CD4-positive, alpha-beta T cell (primary cell): ENCODE measurements at regions not wholly inside any gene's neighbourhood (a gene's known extent, or its start where the extent isn't known, plus 50 kb on each side); places are given as distances from the start of the nearest gene placed in this dataset.

Experiments used
- ATAC-seq: fragments of 200-7000 bp; cut with Tn5 transposase; one replicate; pipeline ENCODE4 v1.10.0; 2022; ENCODE audit warnings: mild to moderate bottlenecking; ENCODE audit not compliant: poor library complexity
- CTCF ChIA-PET: fragments of 350-600 bp; sonication (Branson Sonifier 250); formaldehyde crosslinking; loops from one replicate; lab custom pipeline; 2021; ENCODE audit warnings: antibody characterized with exemption, inconsistent platforms; lab: Charles Lee
- POLR2A ChIA-PET: fragments of 350-600 bp; sonication (Branson Sonifier 250); formaldehyde crosslinking; loops from one replicate; lab custom pipeline; 2021; ENCODE audit warnings: antibody characterized with exemption, inconsistent platforms; lab: Charles Lee
- DNase-seq, 14 experiments: peaks; one replicate each; pipeline ENCODE4 v3.0.0-alpha.2; 2013 to 2020; ENCODE audit warnings: mixed read lengths in 2 of 14
- H3K27ac ChIP-seq, 2 donors: one replicate each; pipeline versions ENCODE4 v1.5.1 to v1.7.0; 2013; ENCODE audit warnings: low read length in 2 of 2, low read depth in 1 of 2, mild to moderate bottlenecking in 1 of 2
- H3K27me3 ChIP-seq, 2 experiments: 1 replicate in 1 of 2; 2 replicates in 1 of 2; pipeline versions ENCODE4 v1.6.1 to v1.7.0; 2013; ENCODE audit warnings: low read length in 2 of 2, control low read depth in 1 of 2, mild to moderate bottlenecking in 1 of 2, moderate library complexity in 1 of 2; ENCODE audit not compliant: insufficient read depth in 2 of 2, control insufficient read depth in 1 of 2
- H3K36me3 ChIP-seq: one replicate; pipeline ENCODE4 v1.6.1; 2013; ENCODE audit warnings: low read length, control low read depth; ENCODE audit not compliant: insufficient read depth
- H3K4me1 ChIP-seq: one replicate; pipeline ENCODE4 v1.6.1; 2013; ENCODE audit warnings: low read length, control low read depth; ENCODE audit not compliant: insufficient read depth
- H3K4me3 ChIP-seq: one replicate; pipeline ENCODE4 v1.5.1; 2013; ENCODE audit warnings: mild to moderate bottlenecking, low read length, moderate library complexity
- H3K9me3 ChIP-seq, 2 experiments: 1 replicate in 1 of 2; 2 replicates in 1 of 2; pipeline versions ENCODE4 v1.6.1 to v1.7.0; 2013; ENCODE audit warnings: low read length in 2 of 2, mild to moderate bottlenecking in 2 of 2, control low read depth in 1 of 2, moderate library complexity in 1 of 2; ENCODE audit not compliant: control insufficient read depth in 1 of 2, insufficient read depth in 1 of 2
- H3K27ac Mint-ChIP-seq: one replicate; pipeline ENCODE4 v1.8.0; 2020; ENCODE audit warnings: mixed read lengths
- H3K27me3 Mint-ChIP-seq: one replicate; pipeline ENCODE4 v1.8.0; 2021; ENCODE audit warnings: mixed read lengths
- H3K36me3 Mint-ChIP-seq: one replicate; pipeline ENCODE4 v1.8.0; 2021; ENCODE audit warnings: low read depth, mixed read lengths
- H3K4me1 Mint-ChIP-seq: one replicate; pipeline ENCODE4 v1.8.0; 2021; ENCODE audit warnings: low read depth, mixed read lengths
- H3K4me3 Mint-ChIP-seq: one replicate; pipeline ENCODE4 v1.8.0; 2020; ENCODE audit warnings: mild to moderate bottlenecking, mixed read lengths
- H3K9me3 Mint-ChIP-seq: one replicate; pipeline ENCODE4 v1.8.0; 2020; ENCODE audit warnings: mixed read lengths
- intact Hi-C, 2 experiments: fragments of 100-400 bp; cut with DNase I in 1 of 2; cut with micrococcal nuclease in 1 of 2; formaldehyde crosslinking; loops; one replicate each; pipeline versions ENCODE4 v1.15.1 to v1.9.0; 2023 to 2025; cut with DNase I, micrococcal nuclease
- TF ChIP-seq, protein P1 (sequence below): fragments of 200-600 bp; IDR thresholded peaks from one replicate; pipeline ENCODE4 v1.8.0; 2022; ENCODE audit warnings: antibody characterized with exemption, mild to moderate bottlenecking

DNA sequence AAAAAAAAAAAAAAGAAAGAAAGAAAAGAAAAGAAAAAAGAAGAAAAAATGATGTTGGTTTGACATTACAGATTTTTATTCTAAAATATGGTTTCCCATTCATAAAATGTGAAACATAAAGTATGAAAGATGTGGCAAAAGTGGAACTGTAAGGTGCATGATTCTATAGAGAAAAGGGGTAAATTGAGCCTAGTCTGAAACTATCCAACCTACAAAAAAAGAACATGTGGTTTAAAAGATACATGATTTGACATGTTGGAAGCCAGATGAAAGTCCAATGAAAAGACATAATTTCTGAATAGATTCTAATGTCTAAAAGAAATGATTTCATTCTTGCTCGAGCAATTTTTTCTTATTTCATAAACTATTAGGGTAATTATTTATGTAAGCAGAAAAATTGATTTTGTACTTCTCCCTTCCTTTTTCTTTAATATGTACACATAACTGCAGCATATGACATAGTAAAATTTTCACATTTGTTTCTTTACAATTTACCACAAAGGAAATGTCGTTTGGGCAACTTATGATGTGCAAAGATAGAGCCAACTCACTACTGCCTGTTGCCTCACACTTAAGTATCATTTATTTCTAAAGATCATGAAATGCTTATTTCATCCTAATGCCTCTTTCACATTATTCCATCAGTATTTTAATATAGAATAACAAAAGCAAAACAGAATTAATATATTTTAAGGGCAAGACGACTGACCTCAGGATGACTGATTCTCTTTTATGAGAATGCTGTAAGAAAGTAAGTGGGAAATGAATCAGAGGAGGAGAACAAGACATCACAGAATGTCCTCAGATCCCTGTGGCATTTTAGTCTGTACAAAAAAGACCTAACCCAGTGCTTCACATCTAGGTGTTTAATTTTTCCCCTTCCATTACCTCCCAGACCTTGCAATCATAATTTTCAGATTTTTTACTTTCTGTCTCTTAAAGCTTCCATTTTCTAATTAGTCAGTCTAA is 165.8 kb upstream of the HMCN1 start:
- H3K27ac ChIP-seq: peak overlapping the region; percentile 88 to 91
- H3K27me3 ChIP-seq: no peaks in the 10 kb centered on the region
- peak overlapping the region; percentile 40 for H3K4me3 Mint-ChIP-seq
- no peaks in the 10 kb centered on the region for H3K9me3 ChIP-seq
- no peaks in the 10 kb centered on the region for H3K9me3 Mint-ChIP-seq
- peaks cover 38% of the 10 kb centered on the region for H3K4me1 ChIP-seq
- intact Hi-C loops: loop anchor here (5.0 to 10.0 kb wide), 4 partner anchors 104 to 826 kb away; partner anchors contain the start of genes SWT1 (in 2 of the 2), TRMT1L (in 2 of the 2) and EDEM3 (in 1 of the 2)
- H3K4me1 Mint-ChIP-seq: peaks cover 82% of the 10 kb centered on the region
- peak overlapping the region; percentile 94 for H3K27ac Mint-ChIP-seq
- TF ChIP-seq, protein P1, sequence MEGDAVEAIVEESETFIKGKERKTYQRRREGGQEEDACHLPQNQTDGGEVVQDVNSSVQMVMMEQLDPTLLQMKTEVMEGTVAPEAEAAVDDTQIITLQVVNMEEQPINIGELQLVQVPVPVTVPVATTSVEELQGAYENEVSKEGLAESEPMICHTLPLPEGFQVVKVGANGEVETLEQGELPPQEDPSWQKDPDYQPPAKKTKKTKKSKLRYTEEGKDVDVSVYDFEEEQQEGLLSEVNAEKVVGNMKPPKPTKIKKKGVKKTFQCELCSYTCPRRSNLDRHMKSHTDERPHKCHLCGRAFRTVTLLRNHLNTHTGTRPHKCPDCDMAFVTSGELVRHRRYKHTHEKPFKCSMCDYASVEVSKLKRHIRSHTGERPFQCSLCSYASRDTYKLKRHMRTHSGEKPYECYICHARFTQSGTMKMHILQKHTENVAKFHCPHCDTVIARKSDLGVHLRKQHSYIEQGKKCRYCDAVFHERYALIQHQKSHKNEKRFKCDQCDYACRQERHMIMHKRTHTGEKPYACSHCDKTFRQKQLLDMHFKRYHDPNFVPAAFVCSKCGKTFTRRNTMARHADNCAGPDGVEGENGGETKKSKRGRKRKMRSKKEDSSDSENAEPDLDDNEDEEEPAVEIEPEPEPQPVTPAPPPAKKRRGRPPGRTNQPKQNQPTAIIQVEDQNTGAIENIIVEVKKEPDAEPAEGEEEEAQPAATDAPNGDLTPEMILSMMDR: no peak
- ATAC-seq: peak; percentile 18
- no peaks in the 10 kb centered on the region for H3K36me3 Mint-ChIP-seq
- ChIA-PET CTCF (interaction anchor here (1.7 to 4.6 kb wide), 2 partner anchors 102 to 251 kb away, joined by 4 to 26 read pairs; partner anchors contain the start of gene IVNS1ABP), POLR2A (interaction anchor here (0.6 to 2.7 kb wide), 6 partner anchors 8 to 287 kb away, joined by 5 to 55 read pairs (median 10); partner anchors contain the start of gene IVNS1ABP)
- no peaks in the 10 kb centered on the region for H3K36me3 ChIP-seq
- DNase-seq: peak in 4 of 14 experiments; percentile 6 to 59 (median 58)
- H3K27me3 Mint-ChIP-seq: no peaks in the 10 kb centered on the region
- H3K4me3 ChIP-seq: no peak overlapping the region

DNA sequence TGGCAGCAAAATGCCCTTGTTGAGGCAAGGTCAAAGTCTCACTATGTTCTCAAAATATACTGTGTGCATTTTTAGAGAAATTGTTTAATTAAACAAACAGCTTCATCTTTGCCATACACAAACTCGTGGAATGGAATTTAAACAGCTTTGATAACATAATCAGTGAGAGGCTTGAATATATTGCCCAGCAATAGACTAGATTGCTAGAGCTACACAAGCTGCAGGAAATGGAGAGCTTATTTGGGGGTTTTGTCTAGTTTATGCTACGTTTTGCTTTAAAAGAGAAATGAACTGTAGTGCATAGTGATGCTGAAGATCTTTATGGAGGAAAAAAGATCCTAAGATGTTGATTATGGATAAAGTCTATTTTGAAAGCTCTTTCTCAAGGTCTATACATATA is 166.8 kb upstream of the HMCN1 start:
- H3K4me1 ChIP-seq: peaks cover 38% of the 10 kb centered on the region
- POLR2A ChIA-PET: interaction anchor here (0.6 to 2.7 kb wide), 16 partner anchors 22 to 410 kb away, joined by 3 to 55 read pairs (median 4); partner anchors contain the start of genes IVNS1ABP, SWT1 and TRMT1L
- no peaks in the 10 kb centered on the region for H3K27me3 ChIP-seq
- TF ChIP-seq, protein P1: no peak
- intact Hi-C loops: loop anchor here (1.0 to 10.0 kb wide), 6 partner anchors 27 to 825 kb away; partner anchors contain the start of genes SWT1 (in 2 of the 2), TRMT1L (in 2 of the 2), EDEM3 (in 1 of the 2) and IVNS1ABP (in 1 of the 2)
- no peaks in the 10 kb centered on the region for H3K36me3 ChIP-seq
- peak overlapping the region; percentile 88 to 91 for H3K27ac ChIP-seq
- peak in 5 of 14 experiments; percentile 5 to 61 (median 25) for DNase-seq
- peaks cover 88% of the 10 kb centered on the region for H3K4me1 Mint-ChIP-seq
- H3K27me3 Mint-ChIP-seq: no peaks in the 10 kb centered on the region
- no peaks in the 10 kb centered on the region for H3K36me3 Mint-ChIP-seq
- H3K9me3 Mint-ChIP-seq: no peaks in the 10 kb centered on the region
- peak overlapping the region; percentile 74 for H3K4me3 Mint-ChIP-seq
- no peak overlapping the region for H3K4me3 ChIP-seq
- ATAC-seq: peak; percentile 45
- H3K27ac Mint-ChIP-seq: peak overlapping the region; percentile 94
- CTCF ChIA-PET: interaction anchor here (1.0 to 4.6 kb wide), 7 partner anchors 13 to 329 kb away, joined by 3 to 26 read pairs (median 4); partner anchors contain the start of gene IVNS1ABP
- no peaks in the 10 kb centered on the region for H3K9me3 ChIP-seq

DNA sequence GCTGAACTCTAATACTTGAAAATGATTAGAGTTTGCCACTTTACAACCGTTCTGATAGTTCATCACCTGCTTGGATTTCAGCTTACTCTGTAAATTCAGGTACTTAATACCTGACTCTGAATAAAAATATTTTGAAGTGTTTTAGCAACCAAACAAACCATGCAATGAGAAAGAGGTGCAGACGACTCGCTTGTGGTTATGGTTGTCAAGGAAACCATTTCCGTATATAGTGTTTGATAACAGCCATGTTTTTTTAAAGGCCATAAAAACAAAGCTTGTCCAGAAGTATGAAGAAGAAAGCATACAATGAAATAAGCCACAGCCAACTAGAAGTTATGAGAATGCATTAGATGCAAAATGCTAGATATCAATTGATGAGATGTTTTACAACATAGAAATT is 167.2 kb upstream of the HMCN1 start:
- CTCF ChIA-PET: interaction anchor here (0.9 to 4.6 kb wide), 9 partner anchors 12 to 808 kb away, joined by 3 to 26 read pairs (median 4); partner anchors contain the start of genes IVNS1ABP and TPR
- Histone ChIP-seq H3K36me3 (no peaks in the 10 kb centered on the region), H3K4me1 (peaks cover 40% of the 10 kb centered on the region), H3K9me3 (no peaks in the 10 kb centered on the region), H3K27me3 (no peaks in the 10 kb centered on the region), H3K27ac (peak overlapping the region; percentile 88 to 91), H3K4me3 (no peak overlapping the region)
- Mint-ChIP-seq H3K4me1 (peaks cover 92% of the 10 kb centered on the region), H3K4me3 (peak overlapping the region; percentile 74), H3K9me3 (no peaks in the 10 kb centered on the region), H3K36me3 (no peaks in the 10 kb centered on the region), H3K27me3 (no peaks in the 10 kb centered on the region), H3K27ac (peak overlapping the region; percentile 94)
- ATAC-seq (peak; percentile 81), DNase-seq (peak in 12 of 14 experiments; percentile 15 to 95 (median 38))
- TF ChIP-seq, protein P1: no peak
- POLR2A ChIA-PET: interaction anchor here (0.6 to 2.7 kb wide), 19 partner anchors 22 to 410 kb away, joined by 3 to 55 read pairs (median 3); partner anchors contain the start of genes IVNS1ABP, SWT1 and TRMT1L
- intact Hi-C loops: loop anchor here (1.0 to 10.0 kb wide), 6 partner anchors 28 to 825 kb away; partner anchors contain the start of genes SWT1 (in 2 of the 2), TRMT1L (in 2 of the 2), EDEM3 (in 1 of the 2) and IVNS1ABP (in 1 of the 2)
